HepG2 (cell line): ENCODE measurements at regions not wholly inside any gene's neighbourhood (a gene's known extent, or its start where the extent isn't known, plus 50 kb on each side); places are given as distances from the start of the nearest gene placed in this dataset.
"Not testable (repeated sequence)": the region's sequence is repeated elsewhere in the genome, so short reads cannot be mapped to it uniquely, and the experiment has no call there.

Experiments used
- ATAC-seq: fragments of 200-7000 bp; cut with Tn5 transposase; 3 replicates; pipeline ENCODE4 v1.9.1; 2020; ENCODE audit warnings: mild to moderate bottlenecking, moderate library complexity
- BruUV-seq: library from RNA; stranded (reverse); fragments of 400-500 nt; replicated peaks from 2 replicates; lab custom pipeline; 2021; lab: Mats Ljungman, UMichigan
- CTCF ChIA-PET: fragments of 300-600 bp; formaldehyde crosslinking; extraction: SDS; loops from one replicate; lab custom pipeline; 2021; ENCODE audit warnings: low total read pairs, inconsistent platforms, low intra/inter-chr PET ratio; lab: Yijun Ruan, JAX
- POLR2A ChIA-PET: fragments of 350-600 bp; sonication (Branson Sonifier 250); formaldehyde crosslinking; loops from one replicate; lab custom pipeline; 2020; ENCODE audit warnings: antibody characterized with exemption, inconsistent platforms; lab: Yijun Ruan, JAX
- DNase-seq: peaks from one replicate; pipeline ENCODE4 v3.0.0-alpha.2; 2015; ENCODE audit warnings: low spot score
- FAIRE-seq: peaks from 3 replicates; lab custom pipeline; 2011; peaks lifted over from hg19 to GRCh38; lab: Jason Lieb, UNC
- H2AFZ ChIP-seq: one replicate; pipeline ENCODE4 v1.6.1; 2011; ENCODE audit warnings: low read length, inconsistent platforms
- H3K27ac ChIP-seq: fragments of 300-600 bp; 3 replicates; pipeline ENCODE4 v1.8.0; 2011; ENCODE audit warnings: mixed run types, mild to moderate bottlenecking, mixed read lengths, low read length, inconsistent platforms; ENCODE audit not compliant: insufficient read depth; ENCODE audit errors: extremely low read length
- H3K27me3 ChIP-seq, 2 experiments: fragments of 200-600 bp in 1 of 2; 2 replicates in 1 of 2; 3 replicates in 1 of 2; pipeline versions ENCODE4 v1.6.0 to v1.8.0; 2011; ENCODE audit warnings: low read length in 2 of 2, mild to moderate bottlenecking in 2 of 2, moderate library complexity in 2 of 2, inconsistent platforms in 1 of 2; ENCODE audit not compliant: insufficient read depth in 2 of 2, control insufficient read depth in 1 of 2
- H3K36me3 ChIP-seq, 2 experiments: fragments of 200-600 bp in 1 of 2; replicated peaks in 1 of 2; 2 replicates in 1 of 2; 3 replicates in 1 of 2; pipeline versions ENCODE4 v1.5.1 to v1.8.0; 2011; ENCODE audit warnings: low read length in 2 of 2, inconsistent platforms in 1 of 2; ENCODE audit not compliant: insufficient read depth in 2 of 2, control insufficient read depth in 1 of 2
- H3K4me1 ChIP-seq: 2 replicates; pipeline ENCODE4 v1.5.1; 2012; ENCODE audit warnings: low read length, inconsistent platforms; ENCODE audit not compliant: insufficient read depth
- H3K4me2 ChIP-seq: 2 replicates; pipeline ENCODE4 v1.6.0; 2011; ENCODE audit warnings: low read depth, low read length, inconsistent platforms
- H3K4me3 ChIP-seq, 3 experiments: fragments of 200-600 bp in 1 of 3; sonication (generic), shearing (Covaris generic) in 1 of 3; replicated peaks in 1 of 3; 2 replicates each; pipeline ENCODE4 v1.5.1; 2011 to 2016; ENCODE audit warnings: low read length in 3 of 3, inconsistent platforms in 2 of 3, low read depth in 2 of 3, mild to moderate bottlenecking in 2 of 3, control low read depth in 1 of 3, mixed read lengths in 1 of 3; ENCODE audit not compliant: insufficient read depth in 1 of 3
- H3K79me2 ChIP-seq: one replicate; pipeline ENCODE4 v1.6.1; 2011; ENCODE audit warnings: low read length, inconsistent platforms; ENCODE audit not compliant: insufficient read depth
- H3K9ac ChIP-seq: 2 replicates; pipeline ENCODE4 v1.6.0; 2011; ENCODE audit warnings: mild to moderate bottlenecking, low read depth, low read length, inconsistent platforms; ENCODE audit not compliant: insufficient read depth
- H3K9me3 ChIP-seq: 2 replicates; pipeline ENCODE4 v1.5.1; 2012; ENCODE audit warnings: mild to moderate bottlenecking, low read length
- H4K20me1 ChIP-seq: 2 replicates; pipeline ENCODE4 v1.6.0; 2011; ENCODE audit warnings: inconsistent platforms, mild to moderate bottlenecking, low read length, moderate library complexity; ENCODE audit not compliant: insufficient read depth
- ARID2 ChIP-seq: sonication (generic); formaldehyde crosslinking; IDR thresholded peaks from 2 replicates; pipeline ENCODE4 v1.8.1; 2022; ENCODE audit warnings: mild to moderate bottlenecking, missing genetic modification reagents, borderline replicate concordance
- HOXD1 ChIP-seq: sonication (generic); formaldehyde crosslinking; IDR thresholded peaks from 2 replicates; pipeline ENCODE4 v1.5.0; 2020; ENCODE audit warnings: missing genetic modification reagents
- MLX ChIP-seq: IDR thresholded peaks from 2 replicates; pipeline ENCODE4 v1.6.1; 2016
- NFKB2 ChIP-seq: sonication (generic); formaldehyde crosslinking; IDR thresholded peaks from 2 replicates; pipeline ENCODE4 v1.4.0; 2020; ENCODE audit warnings: missing genetic modification reagents, borderline replicate concordance
- SKI ChIP-seq: fragments of 450-650 bp; IDR thresholded peaks from one replicate; pipeline ENCODE4 v1.6.1; 2018; ENCODE audit warnings: mild to moderate bottlenecking; ENCODE audit not compliant: partially characterized antibody
- ZBTB34 ChIP-seq: sonication (generic); formaldehyde crosslinking; IDR thresholded peaks from 2 replicates; pipeline ENCODE4 v1.8.0; 2022; ENCODE audit warnings: mild to moderate bottlenecking, missing genetic modification reagents
- ZNF143 ChIP-seq: sonication (generic); formaldehyde crosslinking; IDR thresholded peaks from 2 replicates; pipeline ENCODE4 v1.4.0; 2020; ENCODE audit warnings: missing genetic modification reagents
- ZNF503 ChIP-seq: sonication (generic); formaldehyde crosslinking; IDR thresholded peaks from 2 replicates; pipeline ENCODE4 v1.4.0; 2020; ENCODE audit warnings: missing genetic modification reagents
- ZNF605 ChIP-seq: sonication (generic); formaldehyde crosslinking; IDR thresholded peaks from 2 replicates; pipeline ENCODE4 v1.8.0; 2022; ENCODE audit warnings: mild to moderate bottlenecking, missing genetic modification reagents
- ZNF766 ChIP-seq: sonication (generic); formaldehyde crosslinking; IDR thresholded peaks from 2 replicates; pipeline ENCODE4 v1.5.0; 2020; ENCODE audit warnings: missing genetic modification reagents, borderline replicate concordance
- ZNF83 ChIP-seq: sonication (generic); formaldehyde crosslinking; IDR thresholded peaks from 2 replicates; pipeline ENCODE4 v1.4.0; 2020; ENCODE audit warnings: missing genetic modification reagents, mild to moderate bottlenecking, borderline replicate concordance
- WGBS: methylation state at CpG from one replicate; pipeline ENCODE4 v1.1.6; 2017; ENCODE audit warnings: low lambda C conversion rate; 5-methylcytosine and 5-hydroxymethylcytosine counted together
- in situ Hi-C: cut with HindIII; loops from 2 replicates; pipeline ENCODE4 v1.10.0; 2017; ENCODE audit warnings: low pct_unique_long_range_greater_than_20kb; ENCODE audit not compliant: extremely low pct_ligation_motif_present
- intact Hi-C: fragments of 100-400 bp; cut with micrococcal nuclease; formaldehyde crosslinking; loops from one replicate; pipeline ENCODE4 v1.10.0; 2022; ENCODE audit not compliant: unreplicated experiment

DNA sequence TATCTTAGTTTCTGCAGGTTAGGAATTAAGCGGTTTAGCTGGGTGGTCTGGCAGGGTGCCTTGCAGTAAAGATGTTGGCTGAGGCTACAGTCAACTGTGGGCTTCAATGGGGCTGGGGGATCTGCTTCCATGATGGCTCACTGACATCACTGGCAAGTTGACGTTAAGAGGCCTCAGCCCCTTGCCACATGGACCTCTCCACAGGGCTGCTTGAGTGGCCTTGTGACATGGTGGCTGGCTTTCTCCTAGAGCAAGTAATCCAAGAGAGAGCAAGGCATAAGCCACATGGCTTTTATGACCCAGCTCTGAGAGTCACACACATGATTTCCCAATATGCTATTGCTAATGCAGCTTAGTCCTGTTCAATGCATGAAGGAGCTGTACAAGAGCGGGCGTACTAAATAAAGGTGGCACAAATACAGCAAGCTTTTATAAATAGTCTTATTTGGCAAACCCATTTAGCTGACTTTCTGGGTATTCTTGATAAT is 109.1 kb downstream of the SEPTIN7 start:
- Histone ChIP-seq H2AFZ (no peak overlapping the region), H4K20me1 (no peaks in the 10 kb centered on the region), H3K36me3 (0 out of 5 replicates have a peak, but pooled peaks cover 0 to 5% of the 10 kb centered on the region in 2 experiments), H3K4me2 (no peak overlapping the region), H3K4me3 (no peak overlapping the region), H3K79me2 (no peaks in the 10 kb centered on the region), H3K27me3 (no peaks in the 10 kb centered on the region), H3K4me1 (no peaks in the 10 kb centered on the region), H3K9me3 (no peaks in the 10 kb centered on the region), H3K9ac (no peak overlapping the region), H3K27ac (no peak overlapping the region)
- WGBS, result 96% methylated on average over 3 of the region's 4 CpGs
- in situ Hi-C loops (loop anchor here (5.0 to 10.0 kb wide), 2 partner anchors 65 to 198 kb away; no protein-coding TSS in a partner anchor), intact Hi-C loops (loop anchor here (10.0 kb wide), 2 partner anchors 285 to 485 kb away; no protein-coding TSS in a partner anchor)
- DNase-seq (no peak), ATAC-seq (no peak), FAIRE-seq (no peak)
- POLR2A ChIA-PET, result no interaction called here
- no peak for TF ChIP-seq ARID2
- TF ChIP-seq ZNF83 (CRISPR knock-in tag), result no peak
- no peak for TF ChIP-seq ZNF605 (CRISPR knock-in tag)
- TF ChIP-seq ZNF503, result no peak
- TF ChIP-seq ZNF143, result no peak
- TF ChIP-seq HOXD1 (CRISPR knock-in tag), result no peak
- no peak for TF ChIP-seq SKI
- no peak for TF ChIP-seq NFKB2 (CRISPR knock-in tag)
- no peak for TF ChIP-seq MLX (CRISPR knock-in tag)
- no peak for TF ChIP-seq ZNF766
- no peak for TF ChIP-seq ZBTB34 (CRISPR knock-in tag)
- CTCF ChIA-PET, result no interaction called here
- BruUV-seq, result no TSS peak

- BruUV-seq, POLR2A ChIA-PET, CTCF ChIA-PET: not testable (repeated sequence)
Measured at GRCh38 chr7:35910621-35911020, 109.8 kb downstream of the SEPTIN7 start.

More at GRCh38 chr7:35910621-35911020, 109.8 kb downstream of the SEPTIN7 start:
- H3K36me3 ChIP-seq, H3K9ac ChIP-seq, DNase-seq, H3K4me2 ChIP-seq, intact Hi-C loops, ATAC-seq, H3K79me2 ChIP-seq, H3K4me3 ChIP-seq, H3K9me3 ChIP-seq, H3K27me3 ChIP-seq, H3K4me1 ChIP-seq, H4K20me1 ChIP-seq, H3K27ac ChIP-seq, H2AFZ ChIP-seq, FAIRE-seq: not testable (repeated sequence)
- in situ Hi-C loops, result loop anchor here (10.0 kb wide), 1 partner anchor 64 kb away; no protein-coding TSS in a partner anchor
- 31% methylated on average over 3 of the region's 3 CpGs for WGBS
